OCI-LY7 (cell line): ENCODE measurements at regions not wholly inside any gene's neighbourhood (a gene's known extent, or its start where the extent isn't known, plus 50 kb on each side); places are given as distances from the start of the nearest gene placed in this dataset.

Source experiments
- BruUV-seq: library from RNA; stranded (reverse); fragments of 400-500 nt; replicated peaks from 2 replicates; lab custom pipeline; 2021; lab: Mats Ljungman, UMichigan
- CTCF ChIA-PET: fragments of 300-600 bp; sonication (Branson Sonifier 250); formaldehyde crosslinking; loops from one replicate; lab custom pipeline; 2022; ENCODE audit warnings: antibody characterized with exemption; ENCODE audit not compliant: unreplicated experiment; lab: Charles Lee
- POLR2A ChIA-PET: fragments of 300-600 bp; sonication (Branson Sonifier 250); formaldehyde crosslinking; loops from one replicate; lab custom pipeline; 2022; ENCODE audit warnings: antibody characterized with exemption; lab: Charles Lee
- DNase-seq: peaks from one replicate; pipeline ENCODE4 v3.0.0-alpha.2; 2015; ENCODE audit warnings: low spot score
- H2AFZ ChIP-seq: fragments of 200-600 bp; sonication (generic), shearing (Covaris generic); 2 replicates; pipeline ENCODE4 v1.6.1; 2014; ENCODE audit warnings: mild to moderate bottlenecking, antibody characterized with exemption, low read length, moderate library complexity
- H3K27ac ChIP-seq: fragments of 200-600 bp; sonication (generic); 2 replicates; pipeline ENCODE4 v1.5.1; 2014; ENCODE audit warnings: mixed run types, low read depth, mild to moderate bottlenecking, moderate library complexity, low read length, inconsistent platforms; ENCODE audit not compliant: poor library complexity, severe bottlenecking
- H3K36me3 ChIP-seq: fragments of 200-600 bp; sonication (generic); 2 replicates; pipeline ENCODE4 v1.6.1; 2014; ENCODE audit warnings: mild to moderate bottlenecking, antibody characterized with exemption, low read length, moderate library complexity, mixed read lengths; ENCODE audit not compliant: insufficient read depth
- H3K4me1 ChIP-seq: fragments of 200-600 bp; sonication (generic); 2 replicates; pipeline ENCODE4 v1.5.1; 2014; ENCODE audit warnings: mild to moderate bottlenecking, low read length; ENCODE audit not compliant: insufficient read depth, poor library complexity, severe bottlenecking
- H3K4me2 ChIP-seq: fragments of 200-600 bp; sonication (generic); 2 replicates; pipeline ENCODE4 v1.6.1; 2014; ENCODE audit warnings: mild to moderate bottlenecking, low read length
- H3K4me3 ChIP-seq: fragments of 200-600 bp; sonication (generic); 2 replicates; pipeline ENCODE4 v1.5.1; 2014; ENCODE audit warnings: mild to moderate bottlenecking, low read depth, low read length; ENCODE audit not compliant: poor library complexity, severe bottlenecking
- H3K79me2 ChIP-seq: fragments of 200-600 bp; sonication (generic); 2 replicates; pipeline ENCODE4 v1.6.1; 2016; ENCODE audit warnings: low read depth, mild to moderate bottlenecking, low read length, moderate library complexity, mixed read lengths; ENCODE audit not compliant: insufficient read depth
- H3K9me2 ChIP-seq: fragments of 200-600 bp; sonication (generic); 2 replicates; pipeline ENCODE4 v1.6.1; 2016; ENCODE audit warnings: mild to moderate bottlenecking, low read length, mixed read lengths; ENCODE audit not compliant: insufficient read depth
- H3K9me3 ChIP-seq: fragments of 200-600 bp; sonication (generic); 2 replicates; pipeline ENCODE4 v1.6.1; 2014; ENCODE audit warnings: mild to moderate bottlenecking, mixed run types, low read length, mixed read lengths
- H4K20me1 ChIP-seq: fragments of 200-600 bp; sonication (generic); 2 replicates; pipeline ENCODE4 v1.6.1; 2014; ENCODE audit warnings: mild to moderate bottlenecking, antibody characterized with exemption, low read length, moderate library complexity, mixed read lengths; ENCODE audit not compliant: insufficient read depth
- CTCF ChIP-seq: fragments of 200-600 bp; sonication (generic); conservative IDR thresholded peaks from 2 replicates; pipeline ENCODE4 v1.5.1; 2014; ENCODE audit warnings: mild to moderate bottlenecking, antibody characterized with exemption, low read length, moderate library complexity, mixed read lengths
- EZH2phosphoT487 ChIP-seq: fragments of 200-600 bp; sonication (generic); IDR thresholded peaks from 2 replicates; pipeline ENCODE4 v1.6.1; 2018; ENCODE audit warnings: low read depth, borderline replicate concordance, mild to moderate bottlenecking, mixed run types, antibody characterized with exemption, low read length, moderate library complexity, mixed read lengths
- intact Hi-C: fragments of 100-400 bp; cut with micrococcal nuclease; formaldehyde crosslinking; loops from one replicate; pipeline ENCODE4 v1.10.0; 2022; ENCODE audit not compliant: unreplicated experiment

- H3K79me2 ChIP-seq: no peaks in the 10 kb centered on the region
- H3K9me3 ChIP-seq: no peaks in the 10 kb centered on the region
- H3K27ac ChIP-seq: no peak overlapping the region
- ChIA-PET CTCF (no interaction called here), POLR2A (interaction anchor here (1.2 kb wide), 1 partner anchor 29 kb away, joined by 3 read pairs; no protein-coding TSS in a partner anchor)
- BruUV-seq: no TSS peak
- peak overlapping the region; percentile 66 for H2AFZ ChIP-seq
- H3K36me3 ChIP-seq: no peaks in the 10 kb centered on the region
- TF ChIP-seq CTCF (no peak), EZH2phosphoT487 (no peak)
- H4K20me1 ChIP-seq: no peaks in the 10 kb centered on the region
- no peaks in the 10 kb centered on the region for H3K9me2 ChIP-seq
- H3K4me3 ChIP-seq: no peak overlapping the region
- H3K4me2 ChIP-seq: peak overlapping the region; percentile 16
- intact Hi-C loops: no loop called here
- H3K4me1 ChIP-seq: peaks cover 85% of the 10 kb centered on the region
- DNase-seq: no peak
These were observed 156.8 kb upstream of the RASGEF1B start for GRCh38 chr4:81628489-81628888.

GRCh38 chr4:81627590-81627989, 155.9 kb upstream of the RASGEF1B start:
- H3K4me3 ChIP-seq: no peak overlapping the region
- H3K36me3 ChIP-seq: no peaks in the 10 kb centered on the region
- no peak overlapping the region for H3K4me2 ChIP-seq
- no peak overlapping the region for H2AFZ ChIP-seq
- H3K9me2 ChIP-seq: no peaks in the 10 kb centered on the region
- no peaks in the 10 kb centered on the region for H3K79me2 ChIP-seq
- H3K4me1 ChIP-seq: peaks cover 85% of the 10 kb centered on the region
- no TSS peak for BruUV-seq
- TF ChIP-seq EZH2phosphoT487: no peak
- TF ChIP-seq CTCF: no peak
- H3K9me3 ChIP-seq: no peaks in the 10 kb centered on the region
- POLR2A ChIA-PET: interaction anchor here (0.9 to 1.2 kb wide), 3 partner anchors 8 to 28 kb away, joined by 3 to 5 read pairs (median 3); no protein-coding TSS in a partner anchor
- intact Hi-C loops: no loop called here
- no peak overlapping the region for H3K27ac ChIP-seq
- DNase-seq: no peak
- CTCF ChIA-PET: interaction anchor here (1.1 kb wide), 1 partner anchor 24 kb away, joined by 3 read pairs; no protein-coding TSS in a partner anchor
- H4K20me1 ChIP-seq: no peaks in the 10 kb centered on the region

GRCh38 chr4:81626851-81627250, 155.1 kb upstream of the RASGEF1B start:
- POLR2A ChIA-PET: interaction anchor here (0.9 to 1.2 kb wide), 2 partner anchors 8 to 19 kb away, joined by 3 to 5 read pairs; no protein-coding TSS in a partner anchor
- no peak for DNase-seq
- BruUV-seq: no TSS peak
- H3K9me2 ChIP-seq: no peaks in the 10 kb centered on the region
- H2AFZ ChIP-seq: no peak overlapping the region
- H3K4me3 ChIP-seq: no peak overlapping the region
- CTCF ChIA-PET: interaction anchor here (1.1 kb wide), 1 partner anchor 25 kb away, joined by 3 read pairs; no protein-coding TSS in a partner anchor
- no peak overlapping the region for H3K27ac ChIP-seq
- intact Hi-C loops: no loop called here
- H3K9me3 ChIP-seq: no peaks in the 10 kb centered on the region
- H3K36me3 ChIP-seq: no peaks in the 10 kb centered on the region
- TF ChIP-seq EZH2phosphoT487 (no peak), CTCF (no peak)
- H3K79me2 ChIP-seq: no peaks in the 10 kb centered on the region
- no peak overlapping the region for H3K4me2 ChIP-seq
- no peaks in the 10 kb centered on the region for H4K20me1 ChIP-seq
- H3K4me1 ChIP-seq: peaks cover 85% of the 10 kb centered on the region
